GM18870 (cell line): ENCODE measurements at regions not wholly inside any gene's neighbourhood (a gene's known extent, or its start where the extent isn't known, plus 50 kb on each side); places are given as distances from the start of the nearest gene placed in this dataset.

ENCODE experiments used
- ATAC-seq: cut with Tn5 transposase; IDR thresholded peaks from one replicate; pipeline ENCODE4 v1.9.1; 2021; ENCODE audit warnings: moderate library complexity; ENCODE audit not compliant: unreplicated experiment

DNA sequence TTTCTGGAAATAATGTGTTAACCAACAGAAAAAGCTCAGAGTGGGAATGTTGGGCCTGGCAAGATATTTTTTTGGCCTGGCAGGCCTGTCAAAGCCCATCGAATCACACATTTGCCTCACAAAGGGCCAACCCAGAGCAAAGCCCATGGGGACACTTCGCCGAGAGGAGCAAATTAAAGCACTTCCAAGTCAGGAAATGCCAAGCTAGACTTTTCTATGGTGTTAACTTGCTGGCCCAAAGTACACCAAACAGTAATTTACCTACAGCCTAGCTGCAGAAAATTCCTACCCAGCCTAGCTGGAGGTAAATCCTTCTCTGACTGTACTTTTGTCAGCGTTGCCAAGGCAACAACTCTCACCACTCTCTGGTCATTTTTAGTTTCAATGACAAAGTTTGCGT lies 288.6 kb upstream of the LDB2 start:
- ATAC-seq = no peak

DNA sequence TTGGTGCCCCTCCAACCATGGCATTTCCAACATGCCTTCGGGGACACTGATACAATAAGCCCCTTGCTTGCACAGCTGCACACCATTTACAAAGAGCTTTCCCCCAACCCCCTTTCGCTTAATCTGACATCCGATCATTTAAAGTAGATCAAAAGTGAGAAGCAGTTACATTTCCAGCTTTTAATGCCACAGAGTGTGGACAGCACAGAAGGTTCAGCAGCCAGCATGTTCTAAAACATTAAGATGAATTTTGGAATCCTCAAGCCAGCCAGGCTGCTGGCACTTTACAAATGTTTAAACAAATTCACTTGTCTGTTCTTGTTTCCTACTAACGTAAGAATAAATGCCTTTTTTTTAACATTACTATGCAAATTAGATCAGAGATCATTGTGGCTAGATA lies 284.4 kb upstream of the LDB2 start:
- ATAC-seq = no peak

DNA sequence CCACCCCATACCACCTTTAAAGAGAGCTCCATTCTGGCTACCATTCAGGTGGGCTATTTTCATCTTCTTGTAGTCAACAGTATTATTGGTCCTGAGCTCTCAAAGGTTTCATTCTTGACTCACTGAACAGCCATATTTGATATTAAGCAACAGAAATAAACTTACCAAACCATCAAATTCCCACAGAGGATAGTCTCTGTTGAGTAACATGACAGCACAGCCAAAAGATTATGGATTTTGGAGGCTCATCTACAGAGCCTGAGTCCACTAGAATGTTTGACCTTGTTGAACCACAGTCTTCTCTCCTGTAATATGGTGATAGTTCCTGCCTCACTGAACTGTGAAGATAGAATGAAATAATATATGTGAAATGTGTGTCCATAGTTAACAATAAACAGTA lies 276.3 kb upstream of the LDB2 start:
- ATAC-seq = no peak

DNA sequence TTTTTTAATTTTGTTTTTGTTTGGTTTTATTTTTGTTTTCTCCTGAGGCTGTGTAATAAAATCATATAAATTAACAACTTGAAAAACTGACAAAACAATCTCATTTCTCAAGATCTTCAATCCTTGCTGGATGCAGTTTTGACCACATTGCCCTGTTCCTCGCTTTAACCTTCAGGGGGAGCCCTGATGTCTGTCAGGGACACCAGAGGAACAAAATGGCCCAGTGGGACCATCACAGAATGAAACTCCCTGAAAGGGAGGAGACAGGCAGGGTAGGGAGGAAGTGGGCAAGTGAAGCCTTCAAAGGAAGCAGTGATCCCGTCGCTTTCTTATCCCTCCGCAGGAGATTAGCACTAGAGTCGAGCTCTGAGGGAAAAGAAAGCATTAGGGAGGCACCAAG lies 274.9 kb upstream of the LDB2 start:
- no peak for ATAC-seq

DNA sequence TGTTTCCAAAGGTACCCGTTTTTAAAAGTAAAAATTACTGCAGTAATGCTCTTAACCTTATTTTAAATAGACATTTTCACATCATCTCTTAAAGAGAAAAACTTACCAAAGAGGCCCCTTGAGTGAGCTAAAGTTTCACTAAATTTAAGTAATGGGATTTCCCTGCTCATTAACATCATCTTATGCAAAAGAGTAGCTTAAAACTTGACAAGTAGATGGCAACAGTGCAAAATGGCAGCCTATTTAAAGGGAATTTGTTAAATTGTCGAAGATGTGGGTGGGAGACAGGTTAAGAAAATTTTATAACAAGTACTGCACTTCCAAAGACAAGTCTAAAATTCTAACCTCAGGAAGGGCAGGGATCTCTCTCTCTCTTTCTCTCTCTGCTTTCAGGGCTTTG lies 271.7 kb upstream of the LDB2 start:
- no peak for ATAC-seq

DNA sequence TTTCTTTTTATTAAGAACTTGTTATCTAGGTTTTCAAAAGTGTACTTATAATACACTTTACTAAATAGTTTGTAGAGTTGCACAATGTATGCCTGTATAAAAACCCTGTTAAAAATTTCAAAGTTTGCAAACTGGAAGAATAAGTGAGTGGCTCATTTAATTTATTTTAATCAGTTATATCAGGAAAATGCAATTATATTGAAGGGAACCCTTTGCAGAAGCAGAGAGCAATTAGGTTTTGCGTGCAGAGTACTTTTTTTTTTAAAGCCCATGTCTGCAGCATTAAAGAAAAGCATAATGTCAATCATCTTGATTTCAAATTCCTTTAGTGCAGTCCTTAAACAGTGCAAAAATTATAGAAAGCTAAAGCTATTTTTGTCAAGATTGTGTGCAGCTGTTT lies 271.3 kb upstream of the LDB2 start:
- no peak for ATAC-seq

DNA sequence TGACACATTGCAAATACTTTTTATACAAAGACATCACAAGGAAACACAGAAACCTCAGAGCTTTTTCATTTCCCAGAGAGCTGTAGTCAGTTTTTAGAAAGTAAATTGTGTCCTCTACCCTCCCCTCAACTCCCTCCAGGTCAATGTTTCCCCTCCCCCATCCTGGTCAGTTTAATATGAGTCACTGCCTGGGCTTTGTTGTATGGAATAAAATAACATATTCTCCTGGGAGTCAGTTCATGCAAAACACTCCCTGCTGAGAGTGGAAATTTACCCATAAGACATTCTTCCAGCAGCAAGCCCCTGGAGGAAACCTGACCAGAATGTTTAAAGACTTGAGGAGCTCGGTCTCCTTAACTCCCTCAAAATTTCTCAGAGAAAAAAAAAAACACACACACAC lies 270.1 kb upstream of the LDB2 start:
- ATAC-seq = no peak

DNA sequence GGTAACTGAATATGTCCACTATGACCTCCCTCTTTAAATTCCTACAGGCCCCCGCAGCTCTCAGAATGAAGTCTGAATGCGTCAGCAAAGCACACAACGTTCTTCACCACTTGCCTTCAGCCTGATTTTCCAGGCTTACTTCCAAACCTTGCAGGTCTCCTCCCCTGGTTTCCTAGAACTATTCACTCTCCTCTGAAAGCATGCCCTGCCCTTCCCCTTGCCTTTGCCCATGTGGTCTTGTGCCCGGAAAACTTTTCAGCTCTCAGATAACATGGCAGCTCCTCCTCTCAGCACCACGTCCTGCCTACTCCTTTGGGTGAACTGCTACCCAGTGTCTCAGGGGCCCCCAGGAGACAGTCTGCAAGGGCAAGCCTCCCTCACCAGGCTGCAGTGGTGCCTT lies 268.5 kb upstream of the LDB2 start:
- no peak for ATAC-seq

DNA sequence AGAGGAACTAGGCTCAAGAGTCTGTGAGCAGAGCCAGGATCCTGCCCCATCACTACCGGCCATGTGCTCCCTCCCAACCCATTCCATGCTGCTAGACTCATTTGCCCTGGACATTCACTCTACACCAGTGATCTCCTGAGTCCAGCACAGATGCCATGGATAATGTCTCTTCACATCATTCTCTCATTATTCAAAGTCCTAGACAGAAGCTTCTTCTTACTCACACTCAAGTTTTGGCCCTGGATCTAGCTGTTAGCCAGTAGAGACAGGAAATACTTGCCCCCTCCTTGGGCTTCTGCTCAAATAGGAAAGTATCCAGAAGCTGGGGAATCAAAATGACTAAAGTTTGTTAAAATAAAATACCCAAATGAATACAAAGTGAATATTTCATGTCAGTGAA lies 266.8 kb upstream of the LDB2 start:
- no peak for ATAC-seq

DNA sequence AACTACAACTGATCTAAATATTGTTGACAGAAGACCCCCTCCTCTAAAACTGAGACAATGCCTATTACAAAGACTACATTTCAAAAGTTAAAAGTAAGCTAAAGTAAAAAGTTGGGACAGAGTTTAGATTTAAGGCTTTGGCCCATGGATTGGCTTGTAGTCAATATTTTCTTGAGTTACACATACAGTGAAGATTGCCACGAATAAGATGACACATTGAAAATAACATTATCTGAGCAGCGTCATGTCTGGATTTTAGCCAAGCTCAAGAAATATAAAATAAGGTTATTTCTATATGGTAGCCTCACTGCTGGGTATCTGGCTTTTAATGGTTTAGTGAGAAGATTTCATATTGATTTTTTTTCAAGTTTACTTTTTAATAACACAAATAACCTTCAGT lies 266.2 kb upstream of the LDB2 start:
- ATAC-seq = no peak

DNA sequence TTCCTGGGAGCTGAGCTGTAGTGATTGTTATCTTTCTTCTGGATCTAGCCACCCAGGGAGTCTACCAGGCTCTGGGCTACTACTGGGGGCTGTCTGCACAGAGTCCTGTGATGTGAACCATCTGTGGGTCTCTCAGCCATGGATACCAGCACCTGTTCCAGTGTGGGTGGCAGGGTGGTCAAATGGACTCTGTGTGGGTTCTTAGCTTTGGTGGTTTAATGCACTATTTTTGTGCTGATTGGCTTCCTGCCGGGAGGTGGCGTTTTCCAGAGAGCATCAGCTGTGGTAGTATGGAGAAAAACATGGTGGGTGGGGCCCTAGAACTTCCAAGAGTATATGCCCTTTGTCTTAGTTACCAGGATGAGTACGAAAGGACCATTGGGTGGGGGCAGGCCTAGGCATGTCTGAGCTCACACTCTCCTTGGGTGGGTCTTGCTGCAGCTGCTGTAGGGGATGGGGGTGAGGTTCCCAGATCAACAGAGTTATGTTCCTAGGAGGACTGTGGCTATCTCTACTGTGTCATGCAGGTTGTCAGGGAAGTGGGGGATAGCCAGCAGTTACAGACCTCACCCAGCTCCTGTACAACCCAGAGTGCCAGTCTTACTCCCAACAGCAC lies 264.8 kb upstream of the LDB2 start:
- ATAC-seq = no peak

DNA sequence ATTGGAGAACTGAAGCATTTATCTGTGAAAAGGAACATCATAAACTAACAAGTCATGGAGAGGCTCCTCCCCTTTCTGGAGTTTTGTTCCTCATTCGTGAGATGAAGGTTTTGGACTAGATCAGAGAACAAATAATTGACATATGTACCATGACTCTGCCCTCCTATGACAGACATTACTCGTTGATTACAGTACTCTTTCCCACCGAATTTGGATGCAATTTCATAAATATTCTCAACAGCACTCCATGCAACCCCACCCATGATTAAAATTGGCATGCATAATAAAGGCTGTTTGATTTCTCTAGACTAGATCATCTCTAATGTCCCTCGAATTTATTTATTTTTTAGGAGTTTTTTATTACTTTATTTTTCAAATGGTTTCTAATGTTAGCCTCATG lies 258.9 kb upstream of the LDB2 start:
- ATAC-seq = no peak

DNA sequence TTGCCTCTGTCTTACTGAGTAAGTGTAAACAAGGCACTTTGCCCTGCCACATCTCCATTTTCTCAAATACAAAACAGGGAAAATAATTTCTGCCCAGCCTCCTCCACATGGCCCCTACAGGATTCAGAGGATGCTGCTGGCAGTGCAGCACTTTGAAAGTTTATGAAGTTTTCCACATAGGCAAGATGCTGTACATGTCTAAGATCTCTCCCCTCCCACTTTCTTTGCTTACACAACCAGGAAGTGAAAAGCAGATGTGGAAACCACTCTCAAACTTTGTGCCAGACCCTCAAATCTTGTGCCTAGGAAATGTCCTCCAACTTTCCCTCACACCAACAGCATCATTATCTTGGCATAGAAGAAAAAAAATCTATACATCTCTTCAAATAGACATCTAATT lies 257.0 kb upstream of the LDB2 start:
- no peak for ATAC-seq

DNA sequence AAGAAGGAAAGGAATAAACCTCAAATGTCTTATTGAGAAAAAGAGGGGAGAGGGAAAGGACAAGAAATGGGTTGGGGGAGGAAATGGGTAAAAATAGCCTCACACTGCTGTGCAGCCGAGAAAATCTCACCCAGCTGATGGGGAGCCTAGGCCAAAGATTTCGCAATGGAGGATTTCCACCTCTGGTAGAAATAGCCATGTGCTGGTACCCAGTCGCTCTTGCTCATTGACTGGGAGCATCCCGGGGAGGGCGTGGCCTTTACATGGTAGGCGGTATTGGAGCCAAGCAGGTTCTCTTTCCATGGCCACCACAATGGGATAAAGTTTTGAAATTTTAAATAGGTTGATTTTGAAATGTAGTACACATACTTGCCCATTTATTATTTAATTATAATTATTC lies 255.1 kb upstream of the LDB2 start:
- ATAC-seq = no peak

DNA sequence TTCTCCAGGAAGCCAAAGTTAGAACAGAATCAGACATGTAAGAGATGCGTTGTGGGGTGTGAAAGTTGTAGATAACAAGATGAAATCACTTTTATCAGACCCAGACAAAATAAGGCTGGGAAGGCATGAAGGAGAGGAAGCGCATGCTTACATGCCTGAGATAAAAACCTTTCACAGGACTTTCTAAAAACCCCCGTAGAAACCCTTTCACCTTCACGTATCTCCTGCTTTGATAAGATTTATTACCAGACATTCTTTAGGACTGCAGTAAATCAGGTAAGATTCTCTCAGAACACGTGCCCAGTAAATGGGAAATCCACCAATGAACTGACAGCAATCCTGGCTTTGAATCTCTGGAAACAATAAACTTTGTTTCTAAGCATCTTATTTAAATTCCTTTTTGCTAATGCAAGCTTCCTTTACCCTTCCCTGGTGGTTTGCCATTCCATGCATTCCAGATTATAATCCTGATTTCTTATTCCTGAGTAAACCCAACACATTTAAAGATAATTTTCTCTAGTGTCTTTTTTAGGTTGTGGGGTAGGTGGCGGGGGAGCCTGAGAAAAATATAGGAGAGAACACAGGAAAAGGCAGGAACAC lies 254.6 kb upstream of the LDB2 start:
- ATAC-seq = no peak

DNA sequence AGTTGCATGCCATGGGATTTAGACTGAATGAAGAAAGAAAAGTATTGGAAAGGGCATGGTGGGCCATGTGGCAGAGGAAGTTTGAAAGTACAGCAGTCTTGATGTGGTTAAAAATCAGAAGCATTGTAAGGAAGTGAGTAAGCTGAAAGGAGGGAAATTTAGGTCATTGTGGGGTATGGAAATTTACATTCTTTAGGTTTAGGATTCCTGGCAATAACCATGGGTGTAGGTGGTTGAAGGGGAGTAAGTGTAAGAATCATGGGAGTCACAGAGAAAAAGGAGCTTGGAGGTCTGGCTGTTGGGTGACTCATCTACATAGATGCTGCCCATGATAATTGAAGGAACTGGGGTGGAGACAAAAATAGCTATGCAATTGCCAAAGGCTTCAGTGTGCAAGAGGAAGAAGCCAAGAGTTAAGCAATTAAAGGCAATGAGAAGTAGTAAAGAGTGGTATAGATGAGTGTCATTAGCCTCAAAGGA lies 243.8 kb upstream of the LDB2 start:
- ATAC-seq = no peak

DNA sequence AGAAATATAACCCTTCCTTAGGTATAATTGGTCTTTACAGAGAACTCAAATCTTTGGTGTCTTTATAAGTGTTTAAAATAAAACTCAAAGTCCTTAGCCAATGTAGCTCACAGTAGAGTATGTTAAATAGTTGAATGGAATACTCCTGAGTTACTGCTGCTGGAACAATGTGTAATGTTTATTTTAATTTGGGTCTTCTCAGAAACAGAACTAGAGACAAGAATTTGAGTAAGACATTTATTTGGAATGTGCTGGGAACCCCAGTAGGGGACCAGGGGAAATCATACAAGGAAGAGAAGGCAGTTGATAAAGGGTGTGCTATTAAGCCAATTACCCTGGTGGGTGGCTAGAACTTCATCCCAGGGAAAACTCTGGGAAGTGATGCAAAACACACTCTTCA lies 240.4 kb upstream of the LDB2 start:
- ATAC-seq = no peak

DNA sequence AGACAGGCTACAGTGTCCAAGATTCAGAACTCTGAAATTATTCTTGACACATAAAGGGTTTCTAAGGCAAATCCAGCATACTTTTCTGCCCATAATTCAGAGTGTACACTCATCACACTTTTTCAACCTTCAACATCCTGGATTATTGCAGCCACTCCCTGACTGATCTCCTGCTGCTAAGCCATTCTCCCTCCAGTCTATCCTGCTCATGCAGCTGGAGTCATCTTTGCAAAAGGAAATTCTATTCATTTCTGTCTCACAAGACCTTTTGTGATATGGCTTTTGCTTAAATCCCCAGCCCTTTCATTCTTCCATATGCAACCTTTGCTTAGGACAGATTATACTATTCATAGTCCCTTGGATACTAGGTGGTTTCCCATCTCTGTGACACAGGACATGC lies 236.1 kb upstream of the LDB2 start:
- no peak for ATAC-seq

DNA sequence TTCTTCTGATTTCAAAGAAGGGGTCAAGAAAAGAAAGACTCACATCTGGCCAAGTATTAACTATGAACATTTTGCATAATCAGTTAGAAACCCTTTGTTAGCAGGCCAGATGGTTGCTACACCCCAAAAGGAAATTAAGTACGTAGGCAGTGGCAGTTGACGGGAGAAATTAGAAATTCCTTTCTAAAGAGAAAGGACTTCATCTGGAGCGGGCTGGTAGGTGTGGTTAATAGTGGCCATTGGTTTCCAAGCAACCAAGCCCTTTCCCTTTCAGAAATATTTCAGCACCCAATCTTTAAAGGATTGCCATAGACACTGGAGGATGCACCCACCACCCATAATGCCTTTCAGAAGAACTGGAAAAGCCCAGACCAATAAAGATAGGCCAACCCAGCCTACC lies 235.7 kb upstream of the LDB2 start:
- no peak for ATAC-seq

DNA sequence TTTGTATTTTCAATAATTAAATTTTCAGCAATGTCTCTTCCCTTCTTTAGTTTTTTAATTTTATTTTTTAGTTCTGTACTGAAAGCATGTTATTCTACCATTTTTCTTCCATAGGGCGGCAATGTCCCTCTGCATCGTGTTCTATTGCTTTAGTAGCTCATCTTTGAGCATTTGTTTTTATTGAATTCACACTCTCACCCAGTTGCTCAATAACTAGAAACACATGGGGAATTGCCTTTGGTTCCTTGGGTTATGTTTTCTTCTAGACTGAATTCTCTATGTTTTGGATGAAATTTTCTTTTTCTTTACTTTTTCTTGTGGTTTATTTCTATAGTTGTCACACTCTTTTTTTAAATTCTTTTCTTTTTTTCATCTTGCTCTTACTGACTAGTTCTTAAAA lies 233.8 kb upstream of the LDB2 start:
- no peak for ATAC-seq

DNA sequence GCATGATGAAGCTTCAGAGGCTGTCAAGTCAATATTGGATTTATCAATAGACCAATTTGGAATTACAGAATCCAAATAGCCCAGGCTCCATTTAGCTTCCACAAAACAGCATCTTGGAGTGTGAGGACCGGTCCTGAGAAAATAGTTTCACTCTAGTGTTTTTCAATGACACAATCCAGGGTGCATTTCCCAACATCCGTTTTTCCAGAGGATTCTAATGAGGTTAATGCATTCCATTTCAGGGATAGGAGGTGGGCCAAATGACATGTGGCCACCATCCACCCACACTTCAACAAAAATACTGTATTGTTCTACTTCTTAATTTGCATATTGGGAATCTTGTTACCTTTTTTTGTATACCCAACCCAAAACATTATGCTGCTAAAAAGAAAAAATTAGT lies 229.8 kb upstream of the LDB2 start:
- ATAC-seq = no peak

DNA sequence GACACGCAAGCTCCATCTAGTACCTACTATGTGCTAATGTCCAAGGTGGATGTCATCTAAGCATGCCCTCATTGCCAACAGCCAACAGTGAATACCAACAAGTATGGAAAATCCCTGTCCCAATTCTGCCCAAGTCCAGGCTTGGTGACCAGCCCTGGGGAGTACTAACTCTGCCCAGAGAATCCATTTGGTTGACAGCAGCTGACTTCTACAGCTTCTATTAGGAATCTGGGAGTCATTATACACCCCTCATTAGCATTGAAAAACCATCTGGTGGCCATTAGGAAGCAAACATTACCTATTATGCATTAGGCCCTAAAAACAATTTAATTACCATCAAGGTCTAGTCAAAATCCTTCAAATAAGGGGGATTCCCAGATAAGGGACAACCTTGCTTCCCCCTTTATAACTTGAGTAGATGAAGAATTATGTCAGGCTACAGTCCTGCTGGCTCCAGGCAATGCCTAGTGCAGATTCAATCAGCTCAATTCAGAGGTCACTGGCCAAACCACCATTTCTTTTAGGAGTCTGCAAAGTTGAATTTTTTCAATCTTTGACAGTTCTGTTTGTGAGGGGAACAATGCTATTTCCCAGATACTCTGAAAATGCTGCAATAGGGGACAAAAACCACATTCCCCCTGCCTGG lies 228.0 kb upstream of the LDB2 start:
- no peak for ATAC-seq

DNA sequence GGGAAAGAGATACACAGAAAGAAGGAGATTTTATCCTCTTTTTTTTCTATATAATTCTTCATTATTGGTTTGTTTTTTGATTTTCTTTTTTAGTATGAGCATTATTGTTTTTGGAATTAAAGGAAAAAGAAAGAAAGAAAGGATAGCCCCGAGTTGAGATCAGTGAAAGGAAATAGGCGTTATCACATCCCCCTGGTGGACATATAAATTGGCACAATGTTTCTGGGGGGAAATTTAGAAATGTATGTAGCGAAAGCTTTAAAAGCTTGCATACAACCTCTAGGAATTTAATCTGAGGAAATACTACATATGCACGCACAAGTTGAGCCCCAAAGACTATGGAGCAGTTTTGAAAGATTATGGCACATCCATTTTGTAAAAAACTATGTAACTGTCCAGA lies 226.3 kb upstream of the LDB2 start:
- no peak for ATAC-seq
